WTC11 (cell line): ENCODE measurements at regions not wholly inside any gene's neighbourhood (a gene's known extent, or its start where the extent isn't known, plus 50 kb on each side); places are given as distances from the start of the nearest gene placed in this dataset.

Experiments
- ATAC-seq: fragments of 200-7000 bp; cut with Tn5 transposase; 2 replicates; pipeline ENCODE4 v1.10.0; 2021; ENCODE audit warnings: mild to moderate bottlenecking, moderate library complexity
- CTCF ChIA-PET: fragments of 300-600 bp; sonication (Branson Sonifier 250); formaldehyde crosslinking; loops from one replicate; lab custom pipeline; 2021; ENCODE audit warnings: antibody characterized with exemption; lab: Charles Lee
- POLR2A ChIA-PET: fragments of 350-600 bp; sonication (Branson Sonifier 250); formaldehyde crosslinking; loops from one replicate; lab custom pipeline; 2021; ENCODE audit warnings: antibody characterized with exemption; lab: Charles Lee
- DNase-seq: peaks from one replicate; pipeline ENCODE4 v3.0.0; 2021; ENCODE audit warnings: low spot score
- H3K27ac Mint-ChIP-seq: 2 replicates; pipeline ENCODE4 v1.8.0; 2021; ENCODE audit warnings: mixed read lengths
- H3K27me3 Mint-ChIP-seq: 2 replicates; pipeline ENCODE4 v1.8.0; 2021; ENCODE audit warnings: low read depth, mild to moderate bottlenecking, moderate library complexity, mixed read lengths
- H3K36me3 Mint-ChIP-seq: 2 replicates; pipeline ENCODE4 v1.8.0; 2021; ENCODE audit warnings: mixed read lengths
- H3K4me1 Mint-ChIP-seq: 2 replicates; pipeline ENCODE4 v1.8.0; 2022; ENCODE audit warnings: mixed read lengths
- H3K4me3 Mint-ChIP-seq: 2 replicates; pipeline ENCODE4 v1.8.0; 2021; ENCODE audit warnings: mild to moderate bottlenecking, moderate library complexity, mixed read lengths
- H3K9me3 Mint-ChIP-seq: 2 replicates; pipeline ENCODE4 v1.8.0; 2021; ENCODE audit warnings: mixed read lengths
- AFF4 ChIP-seq: sonication (generic); formaldehyde crosslinking; IDR thresholded peaks from 2 replicates; pipeline ENCODE4 v1.8.1; 2023; ENCODE audit warnings: mild to moderate bottlenecking, missing genetic modification reagents, borderline replicate concordance
- AR ChIP-seq: fragments of 250-450 bp; sonication (Bioruptor Pico); IDR thresholded peaks from 2 replicates; pipeline ENCODE4 v1.9.0; 2021; ENCODE audit warnings: mild to moderate bottlenecking
- ATF2 ChIP-seq: sonication (generic); formaldehyde crosslinking; IDR thresholded peaks from 2 replicates; pipeline ENCODE4 v1.8.1; 2022; ENCODE audit warnings: low read depth, missing genetic modification reagents, borderline replicate concordance
- CBFB ChIP-seq: sonication (generic); formaldehyde crosslinking; IDR thresholded peaks from 2 replicates; pipeline ENCODE4 v1.8.1; 2022; ENCODE audit warnings: mild to moderate bottlenecking, low read depth, missing genetic modification reagents
- GRHL2 ChIP-seq: fragments of 250-450 bp; sonication (Bioruptor Pico); IDR thresholded peaks from 2 replicates; pipeline ENCODE4 v1.8.0; 2022; ENCODE audit warnings: mild to moderate bottlenecking, moderate library complexity; ENCODE audit not compliant: insufficient replicate concordance, severe bottlenecking
- IRF1 ChIP-seq: sonication (generic); formaldehyde crosslinking; IDR thresholded peaks from 2 replicates; pipeline ENCODE4 v1.8.0; 2023; ENCODE audit warnings: missing genetic modification reagents
- SMAD3 ChIP-seq: sonication (generic); formaldehyde crosslinking; IDR thresholded peaks from 2 replicates; pipeline ENCODE4 v1.8.0; 2022; ENCODE audit warnings: missing genetic modification reagents, mild to moderate bottlenecking, borderline replicate concordance
- SP1 ChIP-seq: sonication (generic); formaldehyde crosslinking; conservative IDR thresholded peaks from 2 replicates; pipeline ENCODE4 v1.8.1; 2022; ENCODE audit warnings: missing genetic modification reagents
- ZMAT4 ChIP-seq: fragments of 250-450 bp; sonication (Bioruptor Pico); IDR thresholded peaks from 2 replicates; pipeline ENCODE4 v1.9.0; 2021; ENCODE audit warnings: mild to moderate bottlenecking
- ZNF138 ChIP-seq: sonication (generic); formaldehyde crosslinking; conservative IDR thresholded peaks from 2 replicates; pipeline ENCODE4 v1.8.1; 2022; ENCODE audit warnings: mild to moderate bottlenecking, moderate library complexity, missing genetic modification reagents
- ZNF263 ChIP-seq: sonication (generic); formaldehyde crosslinking; IDR thresholded peaks from 2 replicates; pipeline ENCODE4 v1.8.1; 2022; ENCODE audit warnings: low read depth, mild to moderate bottlenecking, moderate library complexity, missing genetic modification reagents
- ZNF425 ChIP-seq: fragments of 250-450 bp; sonication (Bioruptor Pico); conservative IDR thresholded peaks from 2 replicates; pipeline ENCODE4 v1.9.0; 2021; ENCODE audit warnings: mild to moderate bottlenecking

GRCh38 chr16:86220561-86220960 is 289.8 kb upstream of the FOXF1 start:
- Mint-ChIP-seq H3K27ac (no peak overlapping the region), H3K4me3 (no peak overlapping the region)
- CTCF ChIA-PET: no interaction called here
- TF ChIP-seq ZNF425 (CRISPR knock-in tag): no peak
- no peak for TF ChIP-seq GRHL2 (CRISPR knock-in tag)
- TF ChIP-seq, all 79 proteins: peak for 0
- peaks cover 3% of the 10 kb centered on the region for H3K4me1 Mint-ChIP-seq
- no peaks in the 10 kb centered on the region for H3K36me3 Mint-ChIP-seq
- ATAC-seq (no peak), DNase-seq (no peak)
- POLR2A ChIA-PET: no interaction called here
- H3K9me3 Mint-ChIP-seq: peaks cover 3% of the 10 kb centered on the region; the same call in 1 of the 2 replicates
- no peaks in the 10 kb centered on the region; the same call in 1 of the 2 replicates for H3K27me3 Mint-ChIP-seq

GRCh38 chr16:86221085-86221484 is 289.2 kb upstream of the FOXF1 start:
- CTCF ChIA-PET: no interaction called here
- Mint-ChIP-seq H3K4me1 (peaks cover 3% of the 10 kb centered on the region), H3K27me3 (no peaks in the 10 kb centered on the region), H3K9me3 (no peaks in the 10 kb centered on the region), H3K36me3 (no peaks in the 10 kb centered on the region), H3K4me3 (no peak overlapping the region), H3K27ac (no peak overlapping the region)
- ATAC-seq: no peak
- POLR2A ChIA-PET: no interaction called here
- no peak for DNase-seq
- TF ChIP-seq IRF1 (CRISPR knock-in tag): no peak

- no peaks in the 10 kb centered on the region for H3K27me3 Mint-ChIP-seq
- ChIA-PET CTCF (interaction anchor here (0.7 to 1.1 kb wide), 6 partner anchors 30 to 296 kb away, joined by 3 to 4 read pairs (median 4); no protein-coding TSS in a partner anchor), POLR2A (no interaction called here)
- no peaks in the 10 kb centered on the region for H3K9me3 Mint-ChIP-seq
- H3K36me3 Mint-ChIP-seq: no peaks in the 10 kb centered on the region
- no peak for DNase-seq
- ATAC-seq: no peak
- TF ChIP-seq ATF2 (no peak), AR (CRISPR knock-in tag) (no peak), SMAD3 (CRISPR knock-in tag) (no peak), ZMAT4 (CRISPR knock-in tag) (no peak), ZNF138 (CRISPR knock-in tag) (no peak), SP1 (no peak)
- no peak overlapping the region for H3K4me3 Mint-ChIP-seq
- H3K27ac Mint-ChIP-seq: no peak overlapping the region
- peaks cover 4% of the 10 kb centered on the region for H3K4me1 Mint-ChIP-seq
These were observed 287.8 kb upstream of the FOXF1 start for GRCh38 chr16:86222547-86222946.

GRCh38 chr16:86222965-86223551 is 287.3 kb upstream of the FOXF1 start:
- no peak overlapping the region for H3K4me3 Mint-ChIP-seq
- DNase-seq (no peak), ATAC-seq (no peak)
- no peaks in the 10 kb centered on the region for H3K27me3 Mint-ChIP-seq
- peaks cover 7% of the 10 kb centered on the region for H3K4me1 Mint-ChIP-seq
- H3K9me3 Mint-ChIP-seq: no peaks in the 10 kb centered on the region
- no peak overlapping the region for H3K27ac Mint-ChIP-seq
- POLR2A ChIA-PET: no interaction called here
- CTCF ChIA-PET: interaction anchor here (0.7 to 1.1 kb wide), 6 partner anchors 29 to 295 kb away, joined by 3 to 4 read pairs (median 4); no protein-coding TSS in a partner anchor
- H3K36me3 Mint-ChIP-seq: no peaks in the 10 kb centered on the region
- TF ChIP-seq ZMAT4 (CRISPR knock-in tag) (no peak), AFF4 (CRISPR knock-in tag) (no peak), CBFB (CRISPR knock-in tag) (no peak), ZNF138 (CRISPR knock-in tag) (no peak), ZNF263 (CRISPR knock-in tag) (no peak)
